GM12878 (cell line): ENCODE measurements at regions not wholly inside any gene's neighbourhood (a gene's known extent, or its start where the extent isn't known, plus 50 kb on each side); places are given as distances from the start of the nearest gene placed in this dataset.

Experiments used
- ATAC-seq: fragments of 200-7000 bp; cut with Tn5 transposase; 3 replicates; pipeline ENCODE4 v1.9.1; 2020; ENCODE audit warnings: mild to moderate bottlenecking, moderate library complexity
- BruUV-seq: library from RNA; stranded (reverse); fragments of 400-500 nt; replicated peaks from 2 replicates; lab custom pipeline; 2021; lab: Mats Ljungman, UMichigan
- CTCF ChIA-PET: fragments of 300-600 bp; sonication (Branson Sonifier 250); formaldehyde crosslinking; extraction: SDS; loops from one replicate; lab custom pipeline; 2021; ENCODE audit warnings: inconsistent platforms; lab: Yijun Ruan, JAX
- POLR2A ChIA-PET: fragments of 350-600 bp; formaldehyde crosslinking; extraction: SDS; loops from one replicate; lab custom pipeline; 2021; ENCODE audit warnings: inconsistent platforms; lab: Charles Lee
- RAD21 ChIA-PET: fragments of 300-600 bp; sonication (Branson Sonifier 250); formaldehyde crosslinking; loops from one replicate; lab custom pipeline; 2023; ENCODE audit warnings: antibody characterized with exemption; ENCODE audit not compliant: unreplicated experiment; lab: Charles Lee
- SMC1A ChIA-PET: fragments of 300-600 bp; sonication (Branson Sonifier 250); formaldehyde crosslinking; loops from one replicate; lab custom pipeline; 2023; ENCODE audit not compliant: unreplicated experiment, uncharacterized antibody; lab: Charles Lee
- DNase-seq: peaks from one replicate; pipeline ENCODE4 v3.0.0-alpha.2; 2011; ENCODE audit warnings: low read depth, low spot score
- FAIRE-seq: peaks from 3 replicates; lab custom pipeline; 2011; peaks lifted over from hg19 to GRCh38; lab: Jason Lieb, UNC
- H2AFZ ChIP-seq: 2 replicates; pipeline ENCODE4 v1.6.0; 2011; ENCODE audit warnings: low read depth, low read length, control low read depth; ENCODE audit not compliant: control insufficient read depth
- H3K27ac ChIP-seq: 2 replicates; pipeline ENCODE4 v1.5.1; 2011; ENCODE audit warnings: control low read depth; ENCODE audit not compliant: control insufficient read depth, insufficient read depth
- H3K27me3 ChIP-seq, 2 experiments: replicated peaks in 1 of 2; 2 replicates each; pipeline versions ENCODE4 v1.6.0 to v1.6.1; 2011; ENCODE audit warnings: low read length in 1 of 2; ENCODE audit not compliant: control insufficient read depth in 2 of 2, insufficient read depth in 2 of 2
- H3K36me3 ChIP-seq, 2 experiments: 2 replicates each; pipeline ENCODE4 v1.5.1; 2011; ENCODE audit warnings: low read length in 1 of 2; ENCODE audit not compliant: control insufficient read depth in 2 of 2, insufficient read depth in 2 of 2
- H3K4me1 ChIP-seq: 2 replicates; pipeline ENCODE4 v1.6.1; 2011; ENCODE audit warnings: mild to moderate bottlenecking, low read length, moderate library complexity, mixed read lengths; ENCODE audit not compliant: control insufficient read depth, insufficient read depth
- H3K4me2 ChIP-seq: 2 replicates; pipeline ENCODE4 v1.6.0; 2011; ENCODE audit warnings: control low read depth; ENCODE audit not compliant: control insufficient read depth, insufficient read depth
- H3K4me3 ChIP-seq: fragments of 200-600 bp; sonication (generic); 2 replicates; pipeline ENCODE4 v1.5.1; 2016
- H3K79me2 ChIP-seq: 2 replicates; pipeline ENCODE4 v1.6.0; 2011; ENCODE audit warnings: low read length; ENCODE audit not compliant: control insufficient read depth, insufficient read depth
- H3K9ac ChIP-seq: 2 replicates; pipeline ENCODE4 v1.8.0; 2011; ENCODE audit warnings: low read length, control low read depth, mixed read lengths; ENCODE audit not compliant: control insufficient read depth, insufficient read depth
- H3K9me3 ChIP-seq: replicated peaks from 3 replicates; pipeline ENCODE4 v1.5.1; 2011; ENCODE audit warnings: mild to moderate bottlenecking, low read length; ENCODE audit not compliant: control insufficient read depth, insufficient read depth
- H4K20me1 ChIP-seq: 2 replicates; pipeline ENCODE4 v1.6.0; 2011; ENCODE audit not compliant: control insufficient read depth, insufficient read depth
- LARP7 ChIP-seq: fragments of 450-650 bp; IDR thresholded peaks from 2 replicates; pipeline ENCODE4 v1.6.1; 2017; ENCODE audit warnings: mild to moderate bottlenecking
- NFIC ChIP-seq: IDR thresholded peaks from 2 replicates; pipeline ENCODE4 v1.6.1; 2012; ENCODE audit warnings: low read depth, mild to moderate bottlenecking, inconsistent platforms, low read length, moderate library complexity
- PKNOX1 ChIP-seq: fragments of 450-650 bp; IDR thresholded peaks from 2 replicates; pipeline ENCODE4 v1.6.1; 2016; ENCODE audit warnings: mild to moderate bottlenecking
- SRF ChIP-seq, 2 experiments: IDR thresholded peaks; 2 replicates each; pipeline ENCODE4 v1.6.1; 2011; ENCODE audit warnings: low read depth in 2 of 2, low read length in 2 of 2, mild to moderate bottlenecking in 1 of 2, moderate library complexity in 1 of 2
- ZNF592 ChIP-seq: fragments of 450-650 bp; IDR thresholded peaks from 2 replicates; pipeline ENCODE4 v1.6.1; 2017; ENCODE audit warnings: mild to moderate bottlenecking, moderate library complexity
- WGBS: methylation state at CpG from one replicate; pipeline ENCODE4 v1.1.6; 2016; ENCODE audit warnings: low lambda C conversion rate; ENCODE audit not compliant: insufficient replicate concordance, insufficient coverage; ENCODE audit errors: missing lambda C conversion rate; 5-methylcytosine and 5-hydroxymethylcytosine counted together
- in situ Hi-C: fragments of 300-500 bp; cut with MboI; formaldehyde crosslinking; loops from 9 replicates; pipeline ENCODE4 v1.14.3; 2018; ENCODE audit warnings: mixed read lengths
- intact Hi-C: fragments of 100-400 bp; cut with micrococcal nuclease; formaldehyde crosslinking; loops from one replicate; pipeline ENCODE4 v1.14.2; 2022; ENCODE audit not compliant: unreplicated experiment

GRCh38 chr11:115780646-115781362, 276.6 kb upstream of the CADM1 start:
- SMC1A ChIA-PET, result no interaction called here
- WGBS, result 25% methylated on average over 9 of the region's 9 CpGs

More at GRCh38 chr11:115780646-115781362, 276.6 kb upstream of the CADM1 start:
- no peak overlapping the region for H2AFZ ChIP-seq
- no peaks in the 10 kb centered on the region for H4K20me1 ChIP-seq
- ATAC-seq, result peak; percentile 44
- H3K4me2 ChIP-seq, result no peak overlapping the region
- ChIA-PET POLR2A (no interaction called here), CTCF (no interaction called here)
- H3K36me3 ChIP-seq, result no peaks in the 10 kb centered on the region
- no TSS peak for BruUV-seq
- no peak for FAIRE-seq
- H3K4me1 ChIP-seq, result no peaks in the 10 kb centered on the region
- H3K4me3 ChIP-seq, result no peak overlapping the region
- no peaks in the 10 kb centered on the region; the same call in 2 of the 3 replicates for H3K9me3 ChIP-seq
- no peaks in the 10 kb centered on the region for H3K79me2 ChIP-seq
- no peak overlapping the region for H3K9ac ChIP-seq
- in situ Hi-C loops, result no loop called here
- no peak overlapping the region for H3K27ac ChIP-seq
- intact Hi-C loops, result no loop called here
- TF ChIP-seq PKNOX1, result peak; percentile 26; the same call in 1 of the 2 replicates
- TF ChIP-seq LARP7, result no peak
- TF ChIP-seq NFIC, result no peak
- TF ChIP-seq SRF (IDR thresholded peaks at IDR 0.05; ENCODE audit: low read depth in 2 of 2, low read length in 2 of 2), result no peak
- no peak for TF ChIP-seq ZNF592
- TF ChIP-seq, all 136 proteins: peak for 1
- H3K27me3 ChIP-seq, result no peaks in the 10 kb centered on the region
- DNase-seq, result no peak
- RAD21 ChIA-PET, result no interaction called here
